ENCODE measurements at regions not wholly inside any gene's neighbourhood (a gene's known extent, or its start where the extent isn't known, plus 50 kb on each side); places are given as distances from the start of the nearest gene placed in this dataset.

DNA sequence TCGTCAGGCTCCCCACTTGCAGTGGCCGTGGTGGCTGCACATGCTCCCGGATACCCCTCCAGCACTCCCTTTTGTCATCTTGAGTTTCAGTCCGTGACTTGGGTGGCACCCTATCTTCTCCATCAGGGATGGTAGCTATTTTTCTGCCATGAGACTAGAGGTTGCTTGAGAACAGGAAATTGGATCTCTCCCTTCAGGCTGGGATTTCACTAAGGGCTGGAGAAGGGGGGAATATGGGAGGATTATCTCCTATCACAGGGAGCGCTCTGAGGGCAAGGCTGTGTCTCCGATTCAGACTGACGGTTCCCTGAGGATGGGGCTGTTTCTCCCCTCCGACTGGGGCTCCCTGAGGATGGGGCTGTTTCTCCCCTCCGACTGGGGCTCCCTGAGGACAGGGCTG lies 123.1 kb downstream of the MRPL14 start:
- Histone ChIP-seq H4K20me1 (replicated peaks; ENCODE audit: control insufficient read depth, extremely low read depth, insufficient read depth, low read length) (no peaks in the 10 kb centered on the region), H3K4me1 (ENCODE audit: control insufficient read depth, extremely low read depth, insufficient read depth, low read length) (peaks cover 2% of the 10 kb centered on the region), H3K27me3 (ENCODE audit: control insufficient read depth in 2 of 2, insufficient read depth in 2 of 2, low read length in 2 of 2) (peaks cover 26 to 27% of the 10 kb centered on the region in 2 experiments), H3K9me1 (replicated peaks; ENCODE audit: control insufficient read depth, extremely low read depth, insufficient read depth, low read length) (no peaks in the 10 kb centered on the region), H3K79me2 (ENCODE audit: control insufficient read depth, insufficient read depth, low read length) (no peaks in the 10 kb centered on the region), H3K4me2 (ENCODE audit: insufficient read depth, low read length) (no peak overlapping the region), H3K36me3 (ENCODE audit: control insufficient read depth in 2 of 2, extremely low read depth in 1 of 2, insufficient read depth in 2 of 2, low read length in 2 of 2) (no peaks in the 10 kb centered on the region), H2AFZ (ENCODE audit: low read depth, low read length) (no peak overlapping the region), H3K27ac (ENCODE audit: insufficient read depth, low read depth, low read length) (no peak overlapping the region), H3K4me3 (replicated peaks in 1 of 3; ENCODE audit: insufficient read depth in 1 of 3, low read depth in 1 of 3, low read length in 3 of 3) (no peak overlapping the region), H3K9ac (replicated peaks; ENCODE audit: extremely low read depth, insufficient read depth, low read length) (no peak overlapping the region), H3K9me3 (replicated peaks; ENCODE audit: control insufficient read depth, insufficient read depth, low read length) (no peaks in the 10 kb centered on the region)
- ChIA-PET POLR2A (no interaction called here), CTCF (interaction anchor here (1.7 to 3.1 kb wide), 2 partner anchors 75 to 229 kb away, joined by 6 to 11 read pairs; no protein-coding TSS in a partner anchor)
- FAIRE-seq (no peak), DNase-seq (ENCODE audit: low read depth, low spot score) (no peak)
- dilution Hi-C loops (cut with MboI; ENCODE audit: extremely low pct_ligation_motif_present, low sequenced_read_pairs): no loop called here
- TF ChIP-seq EZH2 (IDR thresholded peaks at IDR 0.05; ENCODE audit: borderline replicate concordance, low read depth, low read length, severe bottlenecking): no peak
- TF ChIP-seq GATA2 (IDR thresholded peaks at IDR 0.05; ENCODE audit: insufficient read depth, insufficient read length, low read depth, low read length): no peak
- BruUV-seq (replicated peaks): no TSS peak
- intact Hi-C loops (cut with micrococcal nuclease): loop anchor here (5.0 kb wide), 3 partner anchors 38 to 232 kb away; partner anchors contain the start of gene VEGFA

DNA sequence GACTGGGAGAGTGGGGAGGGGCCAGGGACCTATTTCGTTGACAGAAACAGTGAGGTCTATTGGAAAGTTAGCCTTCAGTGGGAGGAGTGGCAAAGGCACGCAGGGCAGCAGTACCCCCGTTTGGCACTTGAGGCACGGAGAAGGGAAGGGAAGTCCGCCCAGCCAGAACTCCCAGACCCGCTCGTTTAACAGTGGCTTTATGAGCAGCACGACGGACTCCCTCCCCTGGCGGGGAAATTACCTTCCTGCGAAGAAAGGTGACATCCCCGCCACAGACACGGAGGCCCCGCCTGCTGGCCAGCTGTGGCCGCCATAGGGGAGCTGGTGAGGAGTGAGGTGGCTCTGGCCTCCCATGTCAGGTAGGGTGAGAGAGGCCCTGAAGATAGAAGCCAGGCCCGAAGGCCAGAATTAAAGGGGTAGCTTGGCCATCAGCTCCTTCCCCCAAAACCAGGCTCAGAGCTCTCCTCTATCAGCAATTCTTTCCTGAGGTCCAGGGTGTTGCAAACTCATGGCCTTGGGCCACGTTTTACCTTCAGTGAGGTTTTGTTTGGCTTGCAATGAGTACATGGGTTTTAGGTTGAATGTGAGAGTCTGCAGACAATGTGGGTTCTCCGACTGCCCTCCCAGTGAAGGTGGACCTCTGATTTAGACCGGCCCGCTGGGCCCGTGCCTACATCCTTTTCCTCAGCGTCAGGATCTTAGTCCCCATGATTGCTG lies 123.7 kb downstream of the MRPL14 start:
- no peaks in the 10 kb centered on the region for H3K9me1 ChIP-seq (replicated peaks; ENCODE audit: control insufficient read depth, extremely low read depth, insufficient read depth, low read length)
- FAIRE-seq: no peak
- H3K4me3 ChIP-seq (replicated peaks in 1 of 3; ENCODE audit: insufficient read depth in 1 of 3, low read depth in 1 of 3, low read length in 3 of 3): no peak overlapping the region
- intact Hi-C loops (cut with micrococcal nuclease): loop anchor here (5.0 kb wide), 3 partner anchors 39 to 231 kb away; partner anchors contain the start of gene VEGFA
- POLR2A ChIA-PET: interaction anchor here (0.6 kb wide), 1 partner anchor 100 kb away, joined by 3 read pairs; no protein-coding TSS in a partner anchor
- no peaks in the 10 kb centered on the region for H4K20me1 ChIP-seq (replicated peaks; ENCODE audit: control insufficient read depth, extremely low read depth, insufficient read depth, low read length)
- BruUV-seq (replicated peaks): no TSS peak
- no peak overlapping the region for H3K4me2 ChIP-seq (ENCODE audit: insufficient read depth, low read length)
- H3K27me3 ChIP-seq (ENCODE audit: control insufficient read depth in 2 of 2, insufficient read depth in 2 of 2, low read length in 2 of 2): peaks cover 26 to 27% of the 10 kb centered on the region in 2 experiments
- H3K9ac ChIP-seq (replicated peaks; ENCODE audit: extremely low read depth, insufficient read depth, low read length): no peak overlapping the region
- dilution Hi-C loops (cut with MboI; ENCODE audit: extremely low pct_ligation_motif_present, low sequenced_read_pairs): no loop called here
- no peak overlapping the region for H3K27ac ChIP-seq (ENCODE audit: insufficient read depth, low read depth, low read length)
- peaks cover 2% of the 10 kb centered on the region for H3K4me1 ChIP-seq (ENCODE audit: control insufficient read depth, extremely low read depth, insufficient read depth, low read length)
- no peaks in the 10 kb centered on the region for H3K9me3 ChIP-seq (replicated peaks; ENCODE audit: control insufficient read depth, insufficient read depth, low read length)
- no peak overlapping the region for H2AFZ ChIP-seq (ENCODE audit: low read depth, low read length)
- no peaks in the 10 kb centered on the region for H3K79me2 ChIP-seq (ENCODE audit: control insufficient read depth, insufficient read depth, low read length)
- CTCF ChIA-PET: interaction anchor here (0.8 to 3.1 kb wide), 3 partner anchors 16 to 229 kb away, joined by 3 to 11 read pairs (median 6); no protein-coding TSS in a partner anchor
- TF ChIP-seq GATA2 (IDR thresholded peaks at IDR 0.05; ENCODE audit: insufficient read depth, insufficient read length, low read depth, low read length): no peak
- TF ChIP-seq, protein P1, sequence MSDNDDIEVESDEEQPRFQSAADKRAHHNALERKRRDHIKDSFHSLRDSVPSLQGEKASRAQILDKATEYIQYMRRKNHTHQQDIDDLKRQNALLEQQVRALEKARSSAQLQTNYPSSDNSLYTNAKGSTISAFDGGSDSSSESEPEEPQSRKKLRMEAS (IDR thresholded peaks at IDR 0.05; ENCODE audit: insufficient read depth, insufficient read length): no peak
- no peak for TF ChIP-seq POLR2A (IDR thresholded peaks at IDR 0.05; ENCODE audit: low read depth, low read length)
- no peak for TF ChIP-seq EZH2 (IDR thresholded peaks at IDR 0.05; ENCODE audit: borderline replicate concordance, low read depth, low read length, severe bottlenecking)
- DNase-seq (ENCODE audit: low read depth, low spot score): no peak
- H3K36me3 ChIP-seq (ENCODE audit: control insufficient read depth in 2 of 2, extremely low read depth in 1 of 2, insufficient read depth in 2 of 2, low read length in 2 of 2): no peaks in the 10 kb centered on the region

Measured in endothelial cell of umbilical vein (primary cell).